Karpas-422 (cell line): ENCODE measurements at regions not wholly inside any gene's neighbourhood (a gene's known extent, or its start where the extent isn't known, plus 50 kb on each side); places are given as distances from the start of the nearest gene placed in this dataset.

Experiments
- DNase-seq: peaks from one replicate; pipeline ENCODE4 v3.0.0-alpha.2; 2015
- H2AFZ ChIP-seq: fragments of 200-600 bp; sonication (generic); 2 replicates; pipeline ENCODE4 v1.6.1; 2014; ENCODE audit warnings: antibody characterized with exemption, low read length, mixed read lengths
- H3K27ac ChIP-seq: fragments of 200-600 bp; sonication (generic); 2 replicates; pipeline ENCODE4 v1.5.1; 2014; ENCODE audit warnings: mild to moderate bottlenecking, low read length, moderate library complexity
- H3K27me3 ChIP-seq: fragments of 200-600 bp; sonication (generic); 2 replicates; pipeline ENCODE4 v1.6.1; 2014; ENCODE audit warnings: low read length, mixed read lengths
- H3K36me3 ChIP-seq: fragments of 200-600 bp; sonication (generic); 2 replicates; pipeline ENCODE4 v1.6.1; 2014; ENCODE audit warnings: low read length, mixed read lengths; ENCODE audit not compliant: insufficient read depth
- H3K4me1 ChIP-seq: fragments of 200-600 bp; sonication (generic); 2 replicates; pipeline ENCODE4 v1.6.1; 2014; ENCODE audit warnings: mild to moderate bottlenecking, low read length, mixed read lengths
- H3K4me2 ChIP-seq: fragments of 200-600 bp; sonication (generic); 2 replicates; pipeline ENCODE4 v1.6.1; 2014; ENCODE audit warnings: low read length, low read depth, mild to moderate bottlenecking; ENCODE audit not compliant: poor library complexity, severe bottlenecking
- H3K4me3 ChIP-seq: fragments of 200-600 bp; sonication (generic); 2 replicates; pipeline ENCODE4 v1.5.1; 2014; ENCODE audit warnings: mild to moderate bottlenecking, antibody characterized with exemption, low read length, mixed read lengths
- H3K79me2 ChIP-seq: fragments of 200-600 bp; sonication (generic); 2 replicates; pipeline ENCODE4 v1.6.1; 2014; ENCODE audit warnings: mild to moderate bottlenecking, low read length, mixed read lengths
- H3K9ac ChIP-seq: fragments of 200-600 bp; sonication (generic); 2 replicates; pipeline ENCODE4 v1.6.0; 2014; ENCODE audit warnings: low read length
- H3K9me2 ChIP-seq: fragments of 200-600 bp; sonication (generic), shearing (Covaris generic); replicated peaks from 2 replicates; pipeline ENCODE4 v1.6.0; 2014; ENCODE audit warnings: mild to moderate bottlenecking, low read length, moderate library complexity; ENCODE audit not compliant: insufficient read depth
- H3K9me3 ChIP-seq: fragments of 300-700, 200-600 bp; sonication (generic); 2 replicates; pipeline ENCODE4 v1.6.1; 2014; ENCODE audit warnings: low read length, mixed read lengths
- H4K20me1 ChIP-seq: fragments of 200-600 bp; sonication (generic); 2 replicates; pipeline ENCODE4 v1.6.1; 2014; ENCODE audit warnings: mild to moderate bottlenecking, antibody characterized with exemption, low read length, low read depth; ENCODE audit not compliant: insufficient read depth

DNA sequence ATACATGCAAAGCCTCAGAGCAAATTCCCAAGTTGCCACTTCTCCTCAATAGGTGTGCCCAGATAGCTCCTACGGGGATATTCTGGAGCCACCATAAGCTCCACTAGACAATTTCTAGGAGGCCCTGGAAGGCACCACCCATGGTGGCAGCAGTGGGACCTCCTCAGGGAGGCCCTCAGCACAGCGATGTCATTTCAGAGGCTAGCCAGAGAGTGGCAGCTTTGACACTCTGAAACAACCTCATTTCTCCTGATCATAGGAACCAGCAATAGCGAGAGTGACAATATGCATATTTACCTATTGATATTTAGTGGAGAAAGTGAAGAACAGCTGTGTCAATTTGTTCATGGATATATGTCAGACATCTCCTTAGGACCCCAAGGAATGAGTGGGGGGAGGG lies 612.3 kb downstream of the SOX5 start:
- Histone ChIP-seq H3K4me3 (no peak overlapping the region), H3K4me1 (no peaks in the 10 kb centered on the region), H3K9me2 (no peaks in the 10 kb centered on the region), H2AFZ (no peak overlapping the region), H3K9ac (no peak overlapping the region), H3K27ac (no peak overlapping the region), H3K36me3 (no peaks in the 10 kb centered on the region), H3K9me3 (no peaks in the 10 kb centered on the region), H3K27me3 (no peaks in the 10 kb centered on the region), H4K20me1 (no peaks in the 10 kb centered on the region), H3K79me2 (no peaks in the 10 kb centered on the region), H3K4me2 (no peak overlapping the region)
- DNase-seq: no peak

DNA sequence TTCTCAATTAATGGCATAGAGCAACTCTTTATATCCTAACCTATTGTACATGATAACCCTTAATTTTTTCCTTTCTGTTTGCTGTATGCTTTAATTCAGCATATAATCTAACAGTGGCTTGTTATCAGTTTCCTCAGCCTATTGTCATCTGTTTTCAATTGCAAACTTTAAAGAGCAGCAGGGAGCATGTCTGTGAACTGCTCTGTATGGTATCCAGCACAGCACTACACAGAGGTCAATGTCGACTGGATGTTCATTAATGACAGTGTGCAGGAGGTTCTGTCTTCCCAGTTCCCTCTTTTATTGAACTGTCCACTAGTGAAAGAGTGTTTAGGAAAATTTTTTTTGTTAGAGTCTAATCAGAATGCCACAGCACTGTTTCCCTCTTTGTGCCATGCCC lies 609.1 kb downstream of the SOX5 start:
- no peaks in the 10 kb centered on the region for H3K27me3 ChIP-seq
- no peaks in the 10 kb centered on the region for H3K9me3 ChIP-seq
- H3K4me1 ChIP-seq: no peaks in the 10 kb centered on the region
- H3K79me2 ChIP-seq: no peaks in the 10 kb centered on the region
- H3K9ac ChIP-seq: no peak overlapping the region
- H3K4me3 ChIP-seq: no peak overlapping the region
- H3K36me3 ChIP-seq: no peaks in the 10 kb centered on the region
- no peak overlapping the region for H3K4me2 ChIP-seq
- no peak overlapping the region for H3K27ac ChIP-seq
- no peak for DNase-seq
- no peaks in the 10 kb centered on the region for H3K9me2 ChIP-seq
- H4K20me1 ChIP-seq: no peaks in the 10 kb centered on the region
- H2AFZ ChIP-seq: no peak overlapping the region

DNA sequence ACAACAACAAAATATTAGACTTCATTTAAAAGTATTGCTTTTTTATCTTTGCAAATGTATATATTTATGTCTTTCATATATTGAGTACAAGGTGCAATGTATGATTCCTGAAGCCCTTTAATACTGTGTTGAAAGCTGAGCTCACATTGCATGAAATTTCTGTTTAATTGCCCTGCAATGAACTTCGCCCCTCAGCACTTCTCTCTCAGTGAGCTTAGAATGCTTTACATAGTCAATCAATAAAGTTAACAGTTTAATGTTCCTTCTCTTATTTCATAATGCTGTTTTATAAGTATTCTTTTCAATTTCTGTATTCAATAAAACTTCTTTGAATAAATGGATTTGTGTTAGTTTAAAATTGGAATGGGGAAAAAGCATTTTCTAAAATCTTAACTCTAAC lies 607.1 kb downstream of the SOX5 start:
- Histone ChIP-seq H3K79me2 (no peaks in the 10 kb centered on the region), H3K36me3 (no peaks in the 10 kb centered on the region), H3K9me3 (no peaks in the 10 kb centered on the region), H3K4me2 (no peak overlapping the region), H3K4me1 (no peaks in the 10 kb centered on the region), H3K9ac (no peak overlapping the region), H3K4me3 (no peak overlapping the region), H3K27me3 (no peaks in the 10 kb centered on the region), H4K20me1 (no peaks in the 10 kb centered on the region), H3K9me2 (no peaks in the 10 kb centered on the region), H2AFZ (no peak overlapping the region), H3K27ac (no peak overlapping the region)
- no peak for DNase-seq

DNA sequence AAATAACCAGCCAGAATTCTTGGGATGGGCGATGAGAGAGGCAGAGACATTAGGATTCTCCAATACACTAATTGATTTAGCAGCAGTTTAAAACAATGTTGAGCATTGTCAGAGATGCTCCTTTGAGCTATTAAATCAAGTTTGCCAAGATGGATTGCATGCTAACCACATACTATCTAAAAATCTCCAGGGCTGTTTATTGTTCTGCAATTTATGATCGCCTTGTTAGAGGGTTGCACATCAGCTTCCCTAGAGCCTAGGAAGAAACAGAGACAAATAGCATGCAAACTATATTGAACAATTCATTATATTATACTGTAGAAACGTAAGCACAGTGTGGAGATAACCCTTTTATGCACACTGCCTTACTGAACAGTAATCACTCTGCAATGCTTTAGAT lies 599.9 kb downstream of the SOX5 start:
- no peaks in the 10 kb centered on the region for H3K27me3 ChIP-seq
- DNase-seq: no peak
- no peaks in the 10 kb centered on the region for H3K79me2 ChIP-seq
- H3K9me2 ChIP-seq: no peaks in the 10 kb centered on the region
- no peaks in the 10 kb centered on the region for H3K4me1 ChIP-seq
- H2AFZ ChIP-seq: no peak overlapping the region
- H3K27ac ChIP-seq: no peak overlapping the region
- H3K4me2 ChIP-seq: no peak overlapping the region
- H3K36me3 ChIP-seq: no peaks in the 10 kb centered on the region
- H3K9me3 ChIP-seq: no peaks in the 10 kb centered on the region
- H4K20me1 ChIP-seq: no peaks in the 10 kb centered on the region
- H3K9ac ChIP-seq: no peak overlapping the region
- no peak overlapping the region for H3K4me3 ChIP-seq

DNA sequence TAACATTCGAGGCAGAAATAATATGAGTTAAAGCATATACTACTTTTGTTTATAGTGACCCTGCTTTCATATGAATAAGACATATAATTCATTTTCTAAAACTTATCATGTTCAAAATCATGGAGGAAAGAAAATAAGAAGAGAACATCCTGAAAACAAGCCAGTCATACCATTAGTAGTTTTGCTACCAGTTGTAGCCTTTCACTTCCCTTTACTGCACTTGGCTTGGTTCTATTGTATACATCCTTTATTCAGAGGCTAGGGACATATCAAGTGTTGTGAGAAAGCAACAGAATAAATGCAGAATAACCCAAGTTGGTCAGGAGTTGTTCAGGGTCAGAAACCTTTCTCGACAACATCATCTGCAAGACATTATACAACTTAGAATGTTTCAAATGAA lies 598.7 kb downstream of the SOX5 start:
- no peaks in the 10 kb centered on the region for H4K20me1 ChIP-seq
- no peak overlapping the region for H3K4me2 ChIP-seq
- H3K79me2 ChIP-seq: no peaks in the 10 kb centered on the region
- H3K27ac ChIP-seq: no peak overlapping the region
- no peak overlapping the region for H2AFZ ChIP-seq
- DNase-seq: no peak
- H3K4me1 ChIP-seq: no peaks in the 10 kb centered on the region
- H3K9me2 ChIP-seq: no peaks in the 10 kb centered on the region
- no peak overlapping the region for H3K4me3 ChIP-seq
- H3K9me3 ChIP-seq: no peaks in the 10 kb centered on the region
- no peaks in the 10 kb centered on the region for H3K36me3 ChIP-seq
- H3K9ac ChIP-seq: no peak overlapping the region
- H3K27me3 ChIP-seq: no peaks in the 10 kb centered on the region

DNA sequence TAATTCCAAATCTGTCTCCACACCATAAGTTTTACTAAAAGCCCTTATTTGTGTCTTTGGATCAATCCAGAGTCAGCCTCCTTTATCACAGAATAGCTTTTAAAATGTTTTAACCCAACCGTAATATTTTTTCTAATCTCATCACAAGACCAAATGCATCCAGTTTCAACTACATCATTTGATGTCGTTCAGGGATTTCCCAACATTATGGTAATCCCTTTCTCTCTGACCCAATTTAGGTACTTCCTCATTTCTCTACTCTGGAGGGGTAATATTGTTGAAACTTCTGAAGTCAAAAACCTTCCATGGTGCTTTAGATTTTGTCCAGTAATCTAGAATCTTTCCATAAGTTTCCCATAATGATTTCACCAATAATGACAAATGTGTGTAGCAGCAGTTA lies 596.8 kb downstream of the SOX5 start:
- DNase-seq: no peak
- H3K4me1 ChIP-seq: no peaks in the 10 kb centered on the region

DNA sequence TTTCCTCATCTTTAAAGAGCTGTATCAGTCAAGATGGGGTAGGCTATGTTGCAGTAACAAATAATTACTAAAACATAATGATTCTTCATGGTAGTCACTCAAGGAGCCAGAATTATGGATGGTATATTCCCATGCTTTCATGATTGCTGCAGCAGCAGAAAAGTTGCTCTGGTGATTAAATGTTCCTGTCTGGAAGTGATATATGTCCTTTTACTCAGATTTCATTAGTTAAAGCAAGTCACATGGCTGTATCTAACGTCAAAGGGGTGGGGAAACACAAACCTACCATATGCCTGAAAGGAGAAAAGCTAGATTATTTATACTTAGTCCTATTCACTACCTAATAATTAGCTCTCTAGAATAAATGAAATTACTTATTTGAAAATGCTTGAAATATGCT lies 594.7 kb downstream of the SOX5 start:
- H3K36me3 ChIP-seq: no peaks in the 10 kb centered on the region
- H3K9me3 ChIP-seq: no peaks in the 10 kb centered on the region
- no peak overlapping the region for H3K4me2 ChIP-seq
- no peaks in the 10 kb centered on the region for H3K79me2 ChIP-seq
- H2AFZ ChIP-seq: no peak overlapping the region
- no peak overlapping the region for H3K9ac ChIP-seq
- no peak overlapping the region for H3K27ac ChIP-seq
- no peaks in the 10 kb centered on the region for H3K9me2 ChIP-seq
- H3K4me1 ChIP-seq: no peaks in the 10 kb centered on the region
- H3K4me3 ChIP-seq: no peak overlapping the region
- DNase-seq: no peak
- no peaks in the 10 kb centered on the region for H3K27me3 ChIP-seq
- no peaks in the 10 kb centered on the region for H4K20me1 ChIP-seq

More for the DNA sequence above, 596.8 kb downstream of the SOX5 start:
- Histone ChIP-seq H3K27me3 (no peaks in the 10 kb centered on the region), H3K27ac (no peak overlapping the region), H3K9me3 (no peaks in the 10 kb centered on the region), H3K4me2 (no peak overlapping the region), H3K4me3 (no peak overlapping the region), H3K79me2 (no peaks in the 10 kb centered on the region), H3K36me3 (no peaks in the 10 kb centered on the region), H2AFZ (no peak overlapping the region), H3K9ac (no peak overlapping the region), H4K20me1 (no peaks in the 10 kb centered on the region), H3K9me2 (no peaks in the 10 kb centered on the region)

DNA sequence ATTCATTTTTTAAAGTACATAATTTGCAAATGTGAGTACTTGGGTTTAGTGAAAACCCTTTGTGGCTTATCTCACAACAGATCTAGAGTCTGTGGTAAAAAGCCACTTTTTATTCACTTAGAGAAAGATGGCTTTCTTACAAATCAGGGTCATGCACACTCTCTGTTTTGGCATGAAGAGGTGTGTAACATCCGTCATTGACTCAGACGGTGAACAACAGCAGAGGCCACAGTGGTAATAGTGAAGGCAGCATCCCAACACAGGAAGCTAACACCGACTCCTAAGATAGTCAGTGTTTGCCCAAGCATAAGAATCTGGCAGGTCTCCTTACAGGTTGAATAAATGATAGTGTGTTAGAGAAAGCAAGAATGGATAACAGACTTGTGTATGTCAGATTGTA lies 593.0 kb downstream of the SOX5 start:
- Histone ChIP-seq H3K79me2 (no peaks in the 10 kb centered on the region), H3K9ac (no peak overlapping the region), H3K9me2 (no peaks in the 10 kb centered on the region), H4K20me1 (no peaks in the 10 kb centered on the region), H3K9me3 (no peaks in the 10 kb centered on the region), H3K27me3 (no peaks in the 10 kb centered on the region), H3K4me3 (no peak overlapping the region), H3K27ac (no peak overlapping the region), H2AFZ (no peak overlapping the region), H3K4me2 (no peak overlapping the region), H3K4me1 (no peaks in the 10 kb centered on the region), H3K36me3 (no peaks in the 10 kb centered on the region)
- no peak for DNase-seq
